H1 (cell line): ENCODE measurements at regions not wholly inside any gene's neighbourhood (a gene's known extent, or its start where the extent isn't known, plus 50 kb on each side); places are given as distances from the start of the nearest gene placed in this dataset.

Experiments used
- CTCF ChIA-PET: fragments of 300-600 bp; sonication (Branson Sonifier 250); formaldehyde crosslinking; loops from one replicate; lab custom pipeline; 2021; ENCODE audit not compliant: partially characterized antibody; lab: Charles Lee
- POLR2A ChIA-PET: fragments of 300-600 bp; sonication (Branson Sonifier 250); formaldehyde crosslinking; loops from one replicate; lab custom pipeline; 2021; ENCODE audit warnings: inconsistent platforms; ENCODE audit not compliant: partially characterized antibody; lab: Charles Lee
- DNase-seq, 2 experiments: peaks; one replicate each; pipeline versions ENCODE4 v3.0.0 to v3.0.0-alpha.2; 2010 to 2022; ENCODE audit warnings: low spot score in 2 of 2, low read depth in 1 of 2, mixed read lengths in 1 of 2
- FAIRE-seq: peaks from 2 replicates; lab custom pipeline; 2011; peaks lifted over from hg19 to GRCh38; lab: Jason Lieb, UNC
- H2AFZ ChIP-seq: 2 replicates; pipeline ENCODE4 v1.8.1; 2012; ENCODE audit warnings: low read length, inconsistent platforms
- H2AK5ac ChIP-seq: 2 replicates; pipeline ENCODE4 v1.6.1; 2013; ENCODE audit warnings: low read depth, low read length
- H2BK120ac ChIP-seq: replicated peaks from 2 replicates; pipeline ENCODE3; 2013; ENCODE audit warnings: low read depth, low read length, inconsistent platforms
- H2BK12ac ChIP-seq: 2 replicates; pipeline ENCODE4 v1.6.1; 2013; ENCODE audit warnings: low read depth, low read length
- H2BK15ac ChIP-seq: 2 replicates; pipeline ENCODE4 v1.6.1; 2013; ENCODE audit warnings: low read length
- H2BK20ac ChIP-seq: 2 replicates; pipeline ENCODE4 v1.6.1; 2013; ENCODE audit warnings: low read length
- H2BK5ac ChIP-seq: 2 replicates; pipeline ENCODE4 v1.6.1; 2013; ENCODE audit warnings: low read depth, low read length
- H3K14ac ChIP-seq: 2 replicates; pipeline ENCODE4 v1.6.1; 2013; ENCODE audit warnings: inconsistent platforms; ENCODE audit not compliant: insufficient read length
- H3K18ac ChIP-seq: 2 replicates; pipeline ENCODE4 v1.6.1; 2013; ENCODE audit warnings: low read length; ENCODE audit errors: extremely low read depth
- H3K23ac ChIP-seq: 2 replicates; pipeline ENCODE4 v1.6.1; 2013; ENCODE audit warnings: inconsistent platforms; ENCODE audit not compliant: insufficient read length
- H3K23me2 ChIP-seq: 2 replicates; pipeline ENCODE4 v1.6.1; 2013; ENCODE audit warnings: low read depth, low read length
- H3K27ac ChIP-seq: 2 replicates; pipeline ENCODE4 v1.6.1; 2011; ENCODE audit warnings: low read depth, low read length, inconsistent platforms
- H3K27me3 ChIP-seq, 4 experiments: replicated peaks in 1 of 4; 1 replicate in 1 of 4; 2 replicates in 3 of 4; pipeline versions ENCODE4 v1.6.1 to v1.8.1; 2011 to 2013; ENCODE audit warnings: low read length in 3 of 4, mild to moderate bottlenecking in 3 of 4, inconsistent platforms in 2 of 4, mixed read lengths in 2 of 4, moderate library complexity in 1 of 4; ENCODE audit not compliant: control insufficient read depth in 3 of 4, insufficient read depth in 3 of 4; ENCODE audit errors: extremely low read depth in 1 of 4
- H3K36me3 ChIP-seq, 4 experiments: 2 replicates each; pipeline versions ENCODE4 v1.6.1 to v1.8.1; 2011 to 2013; ENCODE audit warnings: mild to moderate bottlenecking in 4 of 4, low read length in 3 of 4, moderate library complexity in 2 of 4, control low read depth in 1 of 4, inconsistent platforms in 1 of 4; ENCODE audit not compliant: insufficient read depth in 4 of 4, control insufficient read depth in 2 of 4
- H3K4ac ChIP-seq: replicated peaks from 2 replicates; pipeline ENCODE3; 2013; ENCODE audit warnings: low read length, low read depth, mixed read lengths, inconsistent platforms; ENCODE audit not compliant: insufficient read length
- H3K4me1 ChIP-seq, 4 experiments: replicated peaks in 1 of 4; 1 replicate in 1 of 4; 2 replicates in 3 of 4; pipeline versions ENCODE4 v1.6.1 to v1.8.1; 2011 to 2013; ENCODE audit warnings: low read length in 3 of 4, inconsistent platforms in 2 of 4, mixed read lengths in 1 of 4; ENCODE audit not compliant: insufficient read depth in 4 of 4, control insufficient read depth in 3 of 4
- H3K4me2 ChIP-seq, 2 experiments: 2 replicates each; pipeline versions ENCODE4 v1.6.1 to v1.8.1; 2011 to 2013; ENCODE audit warnings: low read depth in 2 of 2, low read length in 2 of 2, control low read depth in 1 of 2, inconsistent platforms in 1 of 2, mild to moderate bottlenecking in 1 of 2; ENCODE audit not compliant: insufficient read depth in 1 of 2
- H3K4me3 ChIP-seq, 4 experiments: fragments of 200-600, 300-600 bp in 1 of 4; sonication (generic), shearing (Covaris generic), sonication (Bioruptor Twin) in 1 of 4; 2 replicates each; pipeline versions ENCODE4 v1.5.1 to v1.8.1; 2011 to 2016; ENCODE audit warnings: low read length in 4 of 4, low read depth in 3 of 4, control low read depth in 2 of 4, inconsistent platforms in 2 of 4, mild to moderate bottlenecking in 2 of 4, mixed read lengths in 1 of 4, moderate library complexity in 1 of 4; ENCODE audit not compliant: insufficient read depth in 2 of 4; ENCODE audit errors: extremely low read depth in 1 of 4
- H3K56ac ChIP-seq: replicated peaks from 2 replicates; pipeline ENCODE3; 2013; ENCODE audit warnings: low read depth, mild to moderate bottlenecking, mixed read lengths, low read length, inconsistent platforms; ENCODE audit not compliant: insufficient read length
- H3K79me1 ChIP-seq: 2 replicates; pipeline ENCODE4 v1.6.1; 2013; ENCODE audit warnings: low read depth, low read length, control low read depth
- H3K79me2 ChIP-seq, 2 experiments: 2 replicates each; pipeline versions ENCODE4 v1.6.1 to v1.8.1; 2012 to 2013; ENCODE audit warnings: low read length in 2 of 2, mild to moderate bottlenecking in 2 of 2, inconsistent platforms in 1 of 2; ENCODE audit not compliant: insufficient read depth in 2 of 2, control insufficient read depth in 1 of 2
- H3K9ac ChIP-seq, 4 experiments: replicated peaks in 1 of 4; 1 replicate in 1 of 4; 2 replicates in 3 of 4; pipeline versions ENCODE4 v1.6.1 to v1.8.1; 2011 to 2013; ENCODE audit warnings: low read depth in 3 of 4, low read length in 3 of 4, control low read depth in 2 of 4, mild to moderate bottlenecking in 2 of 4, moderate library complexity in 2 of 4, inconsistent platforms in 1 of 4; ENCODE audit errors: extremely low read depth in 1 of 4
- H3K9me3 ChIP-seq, 2 experiments: 2 replicates each; pipeline versions ENCODE4 v1.6.1 to v1.8.1; 2012 to 2013; ENCODE audit warnings: mild to moderate bottlenecking in 2 of 2, moderate library complexity in 2 of 2, control low read depth in 1 of 2, inconsistent platforms in 1 of 2, low read depth in 1 of 2, low read length in 1 of 2, mixed read lengths in 1 of 2; ENCODE audit not compliant: insufficient read depth in 2 of 2
- H4K20me1 ChIP-seq, 2 experiments: replicated peaks in 1 of 2; 2 replicates each; pipeline versions ENCODE3 to v1.8.1; 2011 to 2013; ENCODE audit warnings: inconsistent platforms in 2 of 2, low read length in 2 of 2, mild to moderate bottlenecking in 1 of 2; ENCODE audit not compliant: insufficient read depth in 2 of 2, control insufficient read depth in 1 of 2
- H4K5ac ChIP-seq: 2 replicates; pipeline ENCODE4 v1.6.1; 2013; ENCODE audit warnings: low read length, low read depth, mixed read lengths, inconsistent platforms; ENCODE audit not compliant: insufficient read length
- H4K8ac ChIP-seq: 2 replicates; pipeline ENCODE4 v1.8.0; 2013; ENCODE audit warnings: mild to moderate bottlenecking, moderate library complexity, low read length, inconsistent platforms; ENCODE audit not compliant: insufficient read depth; ENCODE audit errors: extremely low read depth
- H4K91ac ChIP-seq: replicated peaks from 2 replicates; pipeline ENCODE3; 2013; ENCODE audit warnings: low read length, mixed read lengths, inconsistent platforms; ENCODE audit not compliant: insufficient read length
- BACH1 ChIP-seq: IDR thresholded peaks from 2 replicates; pipeline ENCODE4 v1.6.1; 2012; ENCODE audit warnings: low read length, improper control_type of control experiment
- BCL11A ChIP-seq, 2 experiments: IDR thresholded peaks; one replicate each; pipeline ENCODE4 v1.6.1; 2011; ENCODE audit warnings: low read depth in 2 of 2, low read length in 2 of 2, mild to moderate bottlenecking in 2 of 2
- CEBPB ChIP-seq: IDR thresholded peaks from 2 replicates; pipeline ENCODE4 v1.6.1; 2012; ENCODE audit warnings: low read depth, low read length
- CREB1 ChIP-seq: IDR thresholded peaks from 2 replicates; pipeline ENCODE4 v1.6.1; 2012; ENCODE audit warnings: inconsistent platforms
- CTBP2 ChIP-seq: IDR thresholded peaks from 2 replicates; pipeline ENCODE4 v1.7.0; 2011; ENCODE audit warnings: borderline replicate concordance, mild to moderate bottlenecking, moderate library complexity, mixed read lengths, low read length; ENCODE audit not compliant: insufficient read depth, insufficient read length
- RFX5 ChIP-seq: IDR thresholded peaks from 2 replicates; pipeline ENCODE4 v1.6.1; 2011; ENCODE audit warnings: low read depth, low read length, improper control_type of control experiment, borderline replicate concordance
- SAP30 ChIP-seq: fragments of 300-600 bp; sonication (generic); IDR thresholded peaks from 2 replicates; pipeline ENCODE4 v1.7.1; 2012; ENCODE audit warnings: low read length, moderate library complexity, mild to moderate bottlenecking, inconsistent platforms; ENCODE audit not compliant: insufficient read depth, insufficient replicate concordance
- SUZ12 ChIP-seq: fragments of 200-600 bp; sonication (generic); IDR thresholded peaks from 2 replicates; pipeline ENCODE4 v1.6.1; 2012; ENCODE audit warnings: mild to moderate bottlenecking, inconsistent platforms, low read length, moderate library complexity, mixed read lengths
- USF2 ChIP-seq: IDR thresholded peaks from 2 replicates; pipeline ENCODE4 v1.6.1; 2011; ENCODE audit warnings: low read length, improper control_type of control experiment
- WGBS, 2 experiments: shearing (Covaris generic) in 1 of 2; methylation state at CpG; one replicate each; pipeline versions ENCODE4 v1.1.6 to v1.1.7; 2013 to 2015; ENCODE audit warnings: low lambda C conversion rate in 2 of 2, mixed read lengths in 2 of 2, inconsistent platforms in 1 of 2, low coverage in 1 of 2, missing lambda C conversion rate in 1 of 2; ENCODE audit not compliant: insufficient replicate concordance in 2 of 2, insufficient coverage in 1 of 2, insufficient read length in 1 of 2; ENCODE audit errors: extremely low coverage in 1 of 2, missing lambda C conversion rate in 1 of 2; 5-methylcytosine and 5-hydroxymethylcytosine counted together

GRCh38 chr13:90415902-90416301 is 931.6 kb upstream of the MIR17HG start:
- Histone ChIP-seq H2AK5ac (no peak overlapping the region), H4K8ac (no peak overlapping the region), H3K23ac (no peak overlapping the region), H3K36me3 (no peaks in the 10 kb centered on the region), H3K79me2 (no peaks in the 10 kb centered on the region), H2BK120ac (no peak overlapping the region), H3K9ac (no peak overlapping the region), H3K56ac (no peak overlapping the region), H3K14ac (no peak overlapping the region), H2BK12ac (no peak overlapping the region), H3K27ac (no peak overlapping the region), H3K23me2 (no peaks in the 10 kb centered on the region), H3K27me3 (no peaks in the 10 kb centered on the region), H3K4me2 (no peak overlapping the region), H3K18ac (no peak overlapping the region), H3K79me1 (no peaks in the 10 kb centered on the region), H3K4me3 (no peak overlapping the region), H4K5ac (no peak overlapping the region), H2BK5ac (no peak overlapping the region), H2BK15ac (no peak overlapping the region), H2BK20ac (no peak overlapping the region), H3K4ac (no peak overlapping the region), H4K91ac (no peak overlapping the region), H4K20me1 (no peaks in the 10 kb centered on the region), H3K9me3 (no peaks in the 10 kb centered on the region), H2AFZ (peak overlapping the region; percentile 90), H3K4me1 (peaks cover 0 to 4% (median 1%) of the 10 kb centered on the region in 4 experiments; a peak in 3 of 7 replicates)
- 93% methylated on average over 3 of the region's 3 CpGs; no CpG with 5 or more reads in 1 of the 2 experiments for WGBS, 2 experiments
- CTCF ChIA-PET: no interaction called here
- FAIRE-seq (no peak), DNase-seq (no peak)
- POLR2A ChIA-PET: no interaction called here
- TF ChIP-seq CEBPB (no peak), BCL11A (IDR thresholded peaks at IDR 0.05; ENCODE audit: low read depth in 2 of 2, low read length in 2 of 2) (no peak), USF2 (no peak), SUZ12 (no peak), CREB1 (no peak), RFX5 (no peak), CTBP2 (no peak), SAP30 (no peak), BACH1 (no peak)
